Stimulated activated memory B cell treated with anti-CD40 and anti-IgM and Interleukin-4, amounts not matched to agents 10 μg/mL and 1 μg/mL and 100 μg/mL, for 72 hours (primary cell): ENCODE measurements at regions not wholly inside any gene's neighbourhood (a gene's known extent, or its start where the extent isn't known, plus 50 kb on each side); places are given as distances from the start of the nearest gene placed in this dataset.
A peak's percentile ranks its signal among the peaks of the same experiment; 100 is the strongest.

ENCODE experiments used
- ATAC-seq: fragments of 150-1000 bp; cut with Tn5 transposase; 2 replicates; pipeline ENCODE4 v1.10.0; 2021
- H3K27ac Mint-ChIP-seq: one replicate; pipeline ENCODE4 v1.8.0; 2022; ENCODE audit warnings: mild to moderate bottlenecking, mixed read lengths
- H3K27me3 Mint-ChIP-seq: one replicate; pipeline ENCODE4 v1.8.0; 2022; ENCODE audit warnings: mixed read lengths
- H3K36me3 Mint-ChIP-seq: one replicate; pipeline ENCODE4 v1.8.0; 2022; ENCODE audit warnings: mixed read lengths
- H3K4me1 Mint-ChIP-seq: one replicate; pipeline ENCODE4 v1.8.0; 2022; ENCODE audit warnings: mixed read lengths
- H3K4me3 Mint-ChIP-seq: one replicate; pipeline ENCODE4 v1.8.0; 2022; ENCODE audit warnings: mild to moderate bottlenecking, moderate library complexity, mixed read lengths
- H3K9me3 Mint-ChIP-seq: one replicate; pipeline ENCODE4 v1.8.0; 2022; ENCODE audit warnings: mixed read lengths

- no peaks in the 10 kb centered on the region for H3K36me3 Mint-ChIP-seq
- H3K4me3 Mint-ChIP-seq, result no peak overlapping the region
- H3K27me3 Mint-ChIP-seq, result no peaks in the 10 kb centered on the region
- H3K4me1 Mint-ChIP-seq, result peaks cover 58% of the 10 kb centered on the region
- ATAC-seq, result no peak
- peak overlapping the region; percentile 75 for H3K27ac Mint-ChIP-seq
- no peaks in the 10 kb centered on the region for H3K9me3 Mint-ChIP-seq
Measured at GRCh38 chr2:64837116-64837731, 152.0 kb upstream of the SLC1A4 start.

- Mint-ChIP-seq H3K4me3 (no peak overlapping the region), H3K27ac (peak overlapping the region; percentile 75), H3K36me3 (no peaks in the 10 kb centered on the region), H3K4me1 (peaks cover 57% of the 10 kb centered on the region), H3K27me3 (no peaks in the 10 kb centered on the region), H3K9me3 (no peaks in the 10 kb centered on the region)
- ATAC-seq, result peak; percentile 72
Measured at GRCh38 chr2:64837925-64838641, 151.1 kb upstream of the SLC1A4 start.

- H3K27ac Mint-ChIP-seq, result peak overlapping the region; percentile 75
- no peak for ATAC-seq
- no peaks in the 10 kb centered on the region for H3K36me3 Mint-ChIP-seq
- peaks cover 49% of the 10 kb centered on the region for H3K4me1 Mint-ChIP-seq
- no peak overlapping the region for H3K4me3 Mint-ChIP-seq
- no peaks in the 10 kb centered on the region for H3K9me3 Mint-ChIP-seq
- H3K27me3 Mint-ChIP-seq, result no peaks in the 10 kb centered on the region
Measured at GRCh38 chr2:64838817-64839216, 150.4 kb upstream of the SLC1A4 start.

- peak; percentile 94 for ATAC-seq
- Mint-ChIP-seq H3K27me3 (no peaks in the 10 kb centered on the region), H3K4me1 (peaks cover 49% of the 10 kb centered on the region), H3K4me3 (no peak overlapping the region), H3K27ac (peak overlapping the region; percentile 75), H3K36me3 (no peaks in the 10 kb centered on the region), H3K9me3 (no peaks in the 10 kb centered on the region)
Measured at GRCh38 chr2:64839844-64840243, 149.4 kb upstream of the SLC1A4 start.

GRCh38 chr2:64840426-64840881 lies 148.7 kb upstream of the SLC1A4 start:
- no peak for ATAC-seq
- Mint-ChIP-seq H3K27ac (peak overlapping the region; percentile 75), H3K4me3 (no peak overlapping the region), H3K9me3 (no peaks in the 10 kb centered on the region), H3K4me1 (peaks cover 52% of the 10 kb centered on the region), H3K36me3 (peaks cover 4% of the 10 kb centered on the region), H3K27me3 (no peaks in the 10 kb centered on the region)

GRCh38 chr2:64841461-64841860 lies 147.7 kb upstream of the SLC1A4 start:
- no peak for ATAC-seq
- H3K9me3 Mint-ChIP-seq, result no peaks in the 10 kb centered on the region
- H3K27ac Mint-ChIP-seq, result peak overlapping the region; percentile 75

GRCh38 chr2:64842030-64842429 lies 147.2 kb upstream of the SLC1A4 start:
- Mint-ChIP-seq H3K27me3 (no peaks in the 10 kb centered on the region), H3K27ac (peak overlapping the region; percentile 75), H3K36me3 (peaks cover 7% of the 10 kb centered on the region), H3K4me3 (no peak overlapping the region), H3K4me1 (peaks cover 60% of the 10 kb centered on the region), H3K9me3 (no peaks in the 10 kb centered on the region)
- ATAC-seq, result no peak

More at GRCh38 chr2:64841461-64841860, 147.7 kb upstream of the SLC1A4 start:
- H3K27me3 Mint-ChIP-seq, result no peaks in the 10 kb centered on the region
- H3K36me3 Mint-ChIP-seq, result peaks cover 6% of the 10 kb centered on the region
- H3K4me3 Mint-ChIP-seq, result no peak overlapping the region
- H3K4me1 Mint-ChIP-seq, result peaks cover 62% of the 10 kb centered on the region

GRCh38 chr2:64844087-64844486 lies 145.1 kb upstream of the SLC1A4 start:
- Mint-ChIP-seq H3K4me3 (no peak overlapping the region), H3K27me3 (no peaks in the 10 kb centered on the region), H3K4me1 (peaks cover 58% of the 10 kb centered on the region), H3K9me3 (no peaks in the 10 kb centered on the region), H3K27ac (no peak overlapping the region), H3K36me3 (peaks cover 13% of the 10 kb centered on the region)
- ATAC-seq, result no peak

- Mint-ChIP-seq H3K27me3 (no peaks in the 10 kb centered on the region), H3K27ac (peak overlapping the region; percentile 15), H3K4me1 (peaks cover 47% of the 10 kb centered on the region), H3K4me3 (no peak overlapping the region), H3K9me3 (no peaks in the 10 kb centered on the region), H3K36me3 (peaks cover 13% of the 10 kb centered on the region)
- ATAC-seq, result no peak
Measured at GRCh38 chr2:64845273-64845905, 143.8 kb upstream of the SLC1A4 start.

GRCh38 chr2:64846177-64846576 lies 143.0 kb upstream of the SLC1A4 start:
- Mint-ChIP-seq H3K9me3 (no peaks in the 10 kb centered on the region), H3K27ac (no peak overlapping the region)

GRCh38 chr2:64847930-64848329 lies 141.3 kb upstream of the SLC1A4 start:
- H3K27me3 Mint-ChIP-seq, result no peaks in the 10 kb centered on the region
- peak overlapping the region; percentile 50 for H3K27ac Mint-ChIP-seq
- peaks cover 49% of the 10 kb centered on the region for H3K4me1 Mint-ChIP-seq
- H3K9me3 Mint-ChIP-seq, result no peaks in the 10 kb centered on the region
- peaks cover 13% of the 10 kb centered on the region for H3K36me3 Mint-ChIP-seq
- no peak overlapping the region for H3K4me3 Mint-ChIP-seq
- ATAC-seq, result no peak

More at GRCh38 chr2:64846177-64846576, 143.0 kb upstream of the SLC1A4 start:
- Mint-ChIP-seq H3K4me1 (peaks cover 47% of the 10 kb centered on the region), H3K27me3 (no peaks in the 10 kb centered on the region), H3K4me3 (no peak overlapping the region), H3K36me3 (peaks cover 13% of the 10 kb centered on the region)
- ATAC-seq, result no peak

- peak; percentile 8 for ATAC-seq
- Mint-ChIP-seq H3K4me1 (peaks cover 53% of the 10 kb centered on the region), H3K27me3 (no peaks in the 10 kb centered on the region), H3K9me3 (no peaks in the 10 kb centered on the region), H3K4me3 (no peak overlapping the region), H3K27ac (peak overlapping the region; percentile 50), H3K36me3 (peaks cover 13% of the 10 kb centered on the region)
Measured at GRCh38 chr2:64848363-64848762, 140.8 kb upstream of the SLC1A4 start.

- H3K4me1 Mint-ChIP-seq, result peaks cover 59% of the 10 kb centered on the region
- H3K27me3 Mint-ChIP-seq, result no peaks in the 10 kb centered on the region
- H3K9me3 Mint-ChIP-seq, result no peaks in the 10 kb centered on the region
- no peak overlapping the region for H3K4me3 Mint-ChIP-seq
- H3K27ac Mint-ChIP-seq, result peak overlapping the region; percentile 50
- ATAC-seq, result no peak
- peaks cover 13% of the 10 kb centered on the region for H3K36me3 Mint-ChIP-seq
Measured at GRCh38 chr2:64848945-64849344, 140.3 kb upstream of the SLC1A4 start.

- Mint-ChIP-seq H3K36me3 (peaks cover 7% of the 10 kb centered on the region), H3K9me3 (no peaks in the 10 kb centered on the region), H3K27ac (peak overlapping the region; percentile 67), H3K27me3 (no peaks in the 10 kb centered on the region), H3K4me1 (peaks cover 65% of the 10 kb centered on the region), H3K4me3 (no peak overlapping the region)
- no peak for ATAC-seq
Measured at GRCh38 chr2:64850642-64851041, 138.6 kb upstream of the SLC1A4 start.

- H3K9me3 Mint-ChIP-seq, result no peaks in the 10 kb centered on the region
- H3K36me3 Mint-ChIP-seq, result no peaks in the 10 kb centered on the region
- peaks cover 49% of the 10 kb centered on the region for H3K4me1 Mint-ChIP-seq
- peak overlapping the region; percentile 78 for H3K27ac Mint-ChIP-seq
- ATAC-seq, result peak; percentile 85
- peak overlapping the region; percentile 25 for H3K4me3 Mint-ChIP-seq
- no peaks in the 10 kb centered on the region for H3K27me3 Mint-ChIP-seq
Measured at GRCh38 chr2:64852771-64853241, 136.4 kb upstream of the SLC1A4 start.
